ENCODE measurements at regions not wholly inside any gene's neighbourhood (a gene's known extent, or its start where the extent isn't known, plus 50 kb on each side); places are given as distances from the start of the nearest gene placed in this dataset.

DNA sequence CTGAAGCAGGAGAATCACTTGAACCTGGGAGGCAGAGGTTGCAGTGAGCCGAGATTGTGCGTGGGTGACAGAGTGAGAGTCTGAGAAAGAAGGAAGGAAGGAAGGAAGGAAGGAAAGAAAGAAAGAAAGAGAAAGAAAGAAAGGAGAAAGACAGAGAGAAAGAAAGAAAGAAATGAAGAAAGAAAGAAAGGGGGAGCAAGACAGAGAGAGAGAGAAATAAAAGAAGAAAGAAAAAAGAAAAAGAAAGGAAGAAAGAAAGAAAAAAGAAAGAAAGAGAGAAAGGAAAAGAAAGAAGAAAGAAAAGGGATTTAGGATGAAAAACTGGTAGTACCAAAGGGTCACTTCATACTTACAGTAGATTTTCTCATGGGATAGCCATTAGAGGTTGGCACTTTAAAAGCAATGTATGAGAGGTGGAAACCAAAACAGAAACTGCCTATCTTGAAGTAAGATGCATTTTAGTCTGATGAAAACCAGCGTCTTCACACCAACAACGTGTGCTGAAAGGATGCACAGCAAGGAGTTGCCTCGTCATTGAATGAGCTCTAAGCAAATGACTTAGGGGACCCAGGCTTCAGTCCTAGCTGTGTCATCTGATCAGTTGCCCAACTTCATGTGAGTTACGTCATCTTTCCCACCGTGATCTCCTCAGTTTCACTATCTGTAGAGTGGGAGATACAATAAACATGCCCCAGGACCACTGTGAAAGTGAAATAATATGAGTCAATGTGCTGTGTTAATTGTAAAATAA is 133.9 kb upstream of the NEDD9 start (continued):
- TF ChIP-seq, protein P1, sequence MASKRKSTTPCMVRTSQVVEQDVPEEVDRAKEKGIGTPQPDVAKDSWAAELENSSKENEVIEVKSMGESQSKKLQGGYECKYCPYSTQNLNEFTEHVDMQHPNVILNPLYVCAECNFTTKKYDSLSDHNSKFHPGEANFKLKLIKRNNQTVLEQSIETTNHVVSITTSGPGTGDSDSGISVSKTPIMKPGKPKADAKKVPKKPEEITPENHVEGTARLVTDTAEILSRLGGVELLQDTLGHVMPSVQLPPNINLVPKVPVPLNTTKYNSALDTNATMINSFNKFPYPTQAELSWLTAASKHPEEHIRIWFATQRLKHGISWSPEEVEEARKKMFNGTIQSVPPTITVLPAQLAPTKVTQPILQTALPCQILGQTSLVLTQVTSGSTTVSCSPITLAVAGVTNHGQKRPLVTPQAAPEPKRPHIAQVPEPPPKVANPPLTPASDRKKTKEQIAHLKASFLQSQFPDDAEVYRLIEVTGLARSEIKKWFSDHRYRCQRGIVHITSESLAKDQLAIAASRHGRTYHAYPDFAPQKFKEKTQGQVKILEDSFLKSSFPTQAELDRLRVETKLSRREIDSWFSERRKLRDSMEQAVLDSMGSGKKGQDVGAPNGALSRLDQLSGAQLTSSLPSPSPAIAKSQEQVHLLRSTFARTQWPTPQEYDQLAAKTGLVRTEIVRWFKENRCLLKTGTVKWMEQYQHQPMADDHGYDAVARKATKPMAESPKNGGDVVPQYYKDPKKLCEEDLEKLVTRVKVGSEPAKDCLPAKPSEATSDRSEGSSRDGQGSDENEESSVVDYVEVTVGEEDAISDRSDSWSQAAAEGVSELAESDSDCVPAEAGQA (IDR thresholded peaks at IDR 0.05; ENCODE audit: low read depth), result no peak
- TF ChIP-seq, protein P1 (CRISPR knock-in tag; IDR thresholded peaks at IDR 0.05; ENCODE audit: borderline replicate concordance), result no peak
- TF ChIP-seq CHD4 (IDR thresholded peaks at IDR 0.05; ENCODE audit: borderline replicate concordance, low read length) (peak; percentile 48; the same call in 1 of the 2 replicates), FOXO1 (CRISPR knock-in tag; IDR thresholded peaks at IDR 0.05) (no peak), SP4 (CRISPR knock-in tag; IDR thresholded peaks at IDR 0.05) (no peak), KLF15 (CRISPR knock-in tag; IDR thresholded peaks at IDR 0.05; ENCODE audit: borderline replicate concordance) (no peak), ZSCAN29 (CRISPR knock-in tag; conservative IDR thresholded peaks at IDR 0.05) (0 out of 2 replicates have a peak, but pooled peaks have one; percentile 54), SSRP1 (CRISPR knock-in tag; IDR thresholded peaks at IDR 0.05) (0 out of 2 replicates have a peak, but pooled peaks have one; percentile 63), SRY (CRISPR knock-in tag; IDR thresholded peaks at IDR 0.05) (no peak), ZNF460 (CRISPR knock-in tag; IDR thresholded peaks at IDR 0.05; ENCODE audit: borderline replicate concordance) (no peak), ZNF124 (CRISPR knock-in tag; IDR thresholded peaks at IDR 0.05) (no peak), CEBPB (IDR thresholded peaks at IDR 0.05; ENCODE audit: borderline replicate concordance, low read depth, low read length) (peak; percentile 87), ZNF331 (CRISPR knock-in tag; IDR thresholded peaks at IDR 0.05) (no peak), RARA (CRISPR knock-in tag; IDR thresholded peaks at IDR 0.05) (no peak), EEA1 (CRISPR knock-in tag; IDR thresholded peaks at IDR 0.05; ENCODE audit: borderline replicate concordance) (no peak), GATAD1 (CRISPR knock-in tag; IDR thresholded peaks at IDR 0.05) (no peak)
- TF ChIP-seq, protein P2, sequence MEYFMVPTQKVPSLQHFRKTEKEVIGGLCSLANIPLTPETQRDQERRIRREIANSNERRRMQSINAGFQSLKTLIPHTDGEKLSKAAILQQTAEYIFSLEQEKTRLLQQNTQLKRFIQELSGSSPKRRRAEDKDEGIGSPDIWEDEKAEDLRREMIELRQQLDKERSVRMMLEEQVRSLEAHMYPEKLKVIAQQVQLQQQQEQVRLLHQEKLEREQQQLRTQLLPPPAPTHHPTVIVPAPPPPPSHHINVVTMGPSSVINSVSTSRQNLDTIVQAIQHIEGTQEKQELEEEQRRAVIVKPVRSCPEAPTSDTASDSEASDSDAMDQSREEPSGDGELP (IDR thresholded peaks at IDR 0.05; ENCODE audit: borderline replicate concordance, low read depth), result no peak
- TF ChIP-seq, protein P3, sequence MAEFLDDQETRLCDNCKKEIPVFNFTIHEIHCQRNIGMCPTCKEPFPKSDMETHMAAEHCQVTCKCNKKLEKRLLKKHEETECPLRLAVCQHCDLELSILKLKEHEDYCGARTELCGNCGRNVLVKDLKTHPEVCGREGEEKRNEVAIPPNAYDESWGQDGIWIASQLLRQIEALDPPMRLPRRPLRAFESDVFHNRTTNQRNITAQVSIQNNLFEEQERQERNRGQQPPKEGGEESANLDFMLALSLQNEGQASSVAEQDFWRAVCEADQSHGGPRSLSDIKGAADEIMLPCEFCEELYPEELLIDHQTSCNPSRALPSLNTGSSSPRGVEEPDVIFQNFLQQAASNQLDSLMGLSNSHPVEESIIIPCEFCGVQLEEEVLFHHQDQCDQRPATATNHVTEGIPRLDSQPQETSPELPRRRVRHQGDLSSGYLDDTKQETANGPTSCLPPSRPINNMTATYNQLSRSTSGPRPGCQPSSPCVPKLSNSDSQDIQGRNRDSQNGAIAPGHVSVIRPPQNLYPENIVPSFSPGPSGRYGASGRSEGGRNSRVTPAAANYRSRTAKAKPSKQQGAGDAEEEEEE (CRISPR knock-in tag; IDR thresholded peaks at IDR 0.05; ENCODE audit: borderline replicate concordance), result no peak
- TF ChIP-seq, protein P4, sequence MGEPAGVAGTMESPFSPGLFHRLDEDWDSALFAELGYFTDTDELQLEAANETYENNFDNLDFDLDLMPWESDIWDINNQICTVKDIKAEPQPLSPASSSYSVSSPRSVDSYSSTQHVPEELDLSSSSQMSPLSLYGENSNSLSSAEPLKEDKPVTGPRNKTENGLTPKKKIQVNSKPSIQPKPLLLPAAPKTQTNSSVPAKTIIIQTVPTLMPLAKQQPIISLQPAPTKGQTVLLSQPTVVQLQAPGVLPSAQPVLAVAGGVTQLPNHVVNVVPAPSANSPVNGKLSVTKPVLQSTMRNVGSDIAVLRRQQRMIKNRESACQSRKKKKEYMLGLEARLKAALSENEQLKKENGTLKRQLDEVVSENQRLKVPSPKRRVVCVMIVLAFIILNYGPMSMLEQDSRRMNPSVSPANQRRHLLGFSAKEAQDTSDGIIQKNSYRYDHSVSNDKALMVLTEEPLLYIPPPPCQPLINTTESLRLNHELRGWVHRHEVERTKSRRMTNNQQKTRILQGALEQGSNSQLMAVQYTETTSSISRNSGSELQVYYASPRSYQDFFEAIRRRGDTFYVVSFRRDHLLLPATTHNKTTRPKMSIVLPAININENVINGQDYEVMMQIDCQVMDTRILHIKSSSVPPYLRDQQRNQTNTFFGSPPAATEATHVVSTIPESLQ (CRISPR knock-in tag; conservative IDR thresholded peaks at IDR 0.05), result no peak
- TF ChIP-seq, protein P5, sequence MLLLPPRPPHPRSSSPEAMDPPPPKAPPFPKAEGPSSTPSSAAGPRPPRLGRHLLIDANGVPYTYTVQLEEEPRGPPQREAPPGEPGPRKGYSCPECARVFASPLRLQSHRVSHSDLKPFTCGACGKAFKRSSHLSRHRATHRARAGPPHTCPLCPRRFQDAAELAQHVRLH (CRISPR knock-in tag; IDR thresholded peaks at IDR 0.05; ENCODE audit: borderline replicate concordance, low read depth), result 0 out of 2 replicates have a peak, but pooled peaks have one; percentile 29

Measured in HepG2 (cell line).